Activated naive CD4-positive, alpha-beta T cell treated with Interleukin-2 at 50 U/mL for 16 hours (primary cell): ENCODE measurements at regions not wholly inside any gene's neighbourhood (a gene's known extent, or its start where the extent isn't known, plus 50 kb on each side); places are given as distances from the start of the nearest gene placed in this dataset.

Source experiments
- DNase-seq: peaks from one replicate; pipeline ENCODE4 v3.0.0-alpha.2; 2020

DNA sequence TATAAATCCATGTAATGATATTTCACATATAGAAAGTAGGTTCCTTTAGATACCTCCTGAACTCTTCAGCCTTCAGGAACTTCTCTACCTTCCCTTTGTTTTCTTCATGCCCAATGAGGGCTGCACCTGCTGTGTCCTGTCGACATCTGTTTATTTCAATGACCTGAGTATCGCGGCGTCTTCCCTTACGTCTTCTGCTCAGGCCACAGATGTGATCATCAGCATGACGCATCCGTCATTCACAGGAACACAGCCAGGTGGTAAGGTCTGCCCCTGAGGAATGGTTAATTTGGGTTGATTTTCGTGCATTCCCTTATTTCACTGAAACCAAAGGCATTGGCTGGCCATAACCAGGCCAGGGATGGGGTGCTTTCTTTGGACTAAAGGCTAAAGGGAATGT lies 217.1 kb downstream of the MED10 start:
- DNase-seq = no peak

DNA sequence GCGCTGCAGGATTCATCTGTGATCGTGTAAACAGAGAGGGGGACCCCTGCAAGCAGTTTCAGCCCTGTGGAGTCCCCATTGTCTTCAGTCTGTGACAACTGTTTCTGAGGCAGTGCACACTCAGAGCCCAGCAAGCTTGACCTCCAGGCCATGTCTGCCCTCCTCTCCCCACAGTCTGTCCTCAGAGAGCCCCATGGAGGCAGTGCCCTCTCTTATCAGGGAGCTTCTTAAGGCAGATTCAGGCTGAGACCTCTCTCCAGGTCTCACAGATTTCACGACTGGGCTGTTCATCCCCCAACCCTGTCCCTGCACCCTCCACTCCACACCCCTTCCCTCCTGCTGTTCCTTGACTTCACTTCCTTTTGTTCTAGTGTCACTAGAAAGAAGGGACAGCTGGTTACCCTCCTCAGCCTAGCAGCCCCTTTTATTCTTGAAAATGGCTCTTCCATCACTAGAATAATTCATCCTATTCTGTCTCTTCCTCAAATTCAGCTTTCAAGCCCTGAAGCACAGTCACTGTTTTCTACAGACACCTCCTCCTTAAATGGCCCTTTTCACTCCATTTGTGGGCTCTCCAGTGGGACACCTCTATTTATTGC lies 218.4 kb downstream of the MED10 start:
- no peak for DNase-seq

DNA sequence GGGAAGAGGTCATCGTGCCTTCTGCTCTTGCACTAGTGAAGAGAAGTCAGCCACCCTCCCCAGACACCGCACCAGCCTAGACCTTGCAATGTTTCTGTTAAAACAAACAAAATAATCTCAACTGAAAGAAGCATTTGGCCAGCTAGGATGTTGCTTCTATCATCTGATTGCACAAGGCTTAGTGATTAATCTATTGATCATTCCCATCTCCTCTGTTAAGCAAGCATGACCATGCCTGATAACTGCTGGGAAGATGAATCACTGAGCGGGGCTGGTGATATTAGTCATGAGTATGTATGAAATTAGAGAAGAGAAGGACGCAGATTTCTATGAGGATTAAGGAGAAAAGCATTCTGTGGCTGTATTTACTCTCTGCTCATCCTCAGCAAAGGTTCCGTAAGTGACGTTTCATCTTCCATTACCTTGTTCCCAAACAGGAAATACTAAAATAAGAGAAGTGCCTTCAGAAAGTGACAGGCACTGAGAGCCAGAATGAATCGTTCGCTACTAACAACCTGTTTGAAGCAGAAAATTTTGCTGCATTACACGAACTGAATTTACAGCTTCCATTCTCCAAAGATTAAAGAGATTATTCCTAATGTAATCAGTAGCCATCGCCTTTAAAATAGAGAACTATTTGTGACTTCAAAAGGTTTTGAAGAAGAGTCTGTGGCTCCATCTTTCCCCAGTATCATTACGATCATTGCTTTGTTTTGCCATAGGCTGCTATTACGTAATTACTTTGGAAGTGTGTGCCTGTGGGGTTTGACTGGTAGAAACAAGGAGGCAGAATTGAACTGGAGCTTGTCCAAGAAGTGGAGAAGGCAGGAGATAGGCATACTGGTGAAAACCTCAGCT lies 219.1 kb downstream of the MED10 start:
- DNase-seq = no peak

DNA sequence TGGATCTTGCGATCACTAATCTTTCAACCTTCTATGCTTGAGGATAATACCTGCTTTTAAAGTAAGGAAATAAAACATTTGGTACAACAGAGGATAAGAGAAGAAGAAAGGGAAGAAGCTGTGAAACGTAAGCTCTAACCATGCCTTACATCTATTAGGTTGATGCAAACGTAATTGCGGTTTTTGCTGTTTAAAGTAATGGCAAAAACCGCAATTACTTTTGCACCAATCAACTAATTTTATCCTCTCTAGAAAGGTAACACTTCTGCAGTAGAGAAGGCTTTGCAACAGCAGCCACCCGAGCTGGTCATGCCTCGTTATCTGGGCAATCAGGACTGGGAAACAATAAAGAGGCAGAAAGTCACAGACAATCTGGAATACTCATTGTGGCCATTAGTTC lies 224.1 kb downstream of the MED10 start:
- no peak for DNase-seq

DNA sequence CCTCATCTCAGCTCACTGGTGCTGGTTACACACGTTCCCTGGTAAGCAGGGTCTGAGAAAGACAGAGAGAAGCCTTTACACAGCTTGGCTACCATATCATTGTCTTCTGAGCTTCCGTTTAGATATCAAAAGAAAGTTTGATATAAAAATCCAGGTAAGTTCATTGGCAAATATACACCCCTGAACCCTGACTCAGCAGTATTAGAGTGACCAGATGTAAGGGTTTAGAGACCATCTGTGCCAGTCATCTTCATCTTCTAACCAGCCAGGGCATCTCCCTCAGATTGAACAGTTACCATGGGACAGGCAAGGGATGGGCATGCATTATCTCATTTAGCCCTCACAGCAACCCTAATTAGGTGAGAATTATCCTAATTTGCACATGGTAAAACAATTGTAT lies 232.1 kb downstream of the MED10 start:
- DNase-seq = no peak

DNA sequence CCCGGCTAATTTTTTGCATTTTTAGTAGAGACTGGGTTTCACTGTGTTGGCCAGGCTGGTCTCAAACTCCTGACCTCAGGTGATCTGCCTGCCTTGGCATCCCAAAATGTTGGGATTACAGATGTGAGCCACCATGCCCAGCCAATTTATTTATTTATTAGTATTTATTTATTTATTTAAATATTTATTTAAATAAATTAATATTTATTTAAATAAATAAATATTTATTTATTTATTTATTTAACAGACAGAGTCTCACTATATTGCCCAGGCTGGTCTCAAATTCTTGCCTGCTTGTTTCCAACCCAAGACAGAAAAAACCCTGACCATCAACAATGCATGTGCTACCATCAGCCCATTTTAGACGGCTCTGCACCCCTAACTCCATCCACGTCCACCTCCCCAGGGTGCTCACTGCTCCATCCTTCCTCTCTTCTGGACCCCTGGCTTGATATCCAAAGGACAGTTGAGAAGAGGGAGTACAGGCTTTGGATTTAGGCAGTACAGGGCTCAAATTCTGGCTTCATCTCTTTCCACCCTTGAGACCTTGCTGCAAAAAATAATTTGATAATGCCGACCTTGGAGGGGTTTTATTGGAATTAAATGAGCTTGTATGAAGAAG lies 232.6 kb downstream of the MED10 start:
- DNase-seq = no peak

DNA sequence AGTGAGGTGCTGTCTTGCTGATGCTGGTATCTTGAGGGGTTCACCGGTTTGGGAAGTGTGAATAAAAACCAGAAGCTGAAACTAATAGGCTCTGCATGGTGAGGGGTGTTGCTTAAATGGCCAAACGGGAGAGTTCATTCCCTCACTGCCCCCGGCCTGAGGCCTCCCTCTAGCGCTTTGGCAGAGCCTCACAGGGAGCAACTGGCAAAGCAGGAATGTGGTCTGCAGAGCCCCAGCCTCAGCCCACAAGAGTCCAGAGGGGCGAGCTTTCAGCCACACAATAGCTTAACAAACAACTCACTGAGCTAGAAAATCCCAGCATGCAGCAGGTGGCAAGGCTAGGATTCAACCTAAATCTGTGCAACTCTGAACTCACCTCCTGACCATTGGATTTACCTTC lies 234.8 kb downstream of the MED10 start:
- DNase-seq = no peak

DNA sequence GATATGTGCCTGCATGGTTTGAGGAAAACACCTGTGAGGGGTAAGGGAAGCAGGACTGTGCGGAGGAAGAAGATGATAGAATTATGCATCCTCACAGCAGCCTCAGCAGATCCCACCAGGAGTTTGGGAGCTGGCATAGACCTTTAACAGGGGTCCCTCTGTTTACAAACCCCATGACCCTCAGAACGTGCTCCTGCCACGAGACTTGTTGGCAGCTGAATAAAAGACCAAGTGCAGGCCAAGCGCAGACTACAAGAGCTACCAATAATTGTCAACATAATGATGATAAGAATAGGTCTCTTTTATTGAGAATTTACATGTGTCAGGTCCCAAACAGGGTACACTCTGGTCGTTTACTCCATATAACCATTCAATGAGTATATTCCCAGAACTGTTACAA lies 236.0 kb downstream of the MED10 start:
- DNase-seq = no peak

DNA sequence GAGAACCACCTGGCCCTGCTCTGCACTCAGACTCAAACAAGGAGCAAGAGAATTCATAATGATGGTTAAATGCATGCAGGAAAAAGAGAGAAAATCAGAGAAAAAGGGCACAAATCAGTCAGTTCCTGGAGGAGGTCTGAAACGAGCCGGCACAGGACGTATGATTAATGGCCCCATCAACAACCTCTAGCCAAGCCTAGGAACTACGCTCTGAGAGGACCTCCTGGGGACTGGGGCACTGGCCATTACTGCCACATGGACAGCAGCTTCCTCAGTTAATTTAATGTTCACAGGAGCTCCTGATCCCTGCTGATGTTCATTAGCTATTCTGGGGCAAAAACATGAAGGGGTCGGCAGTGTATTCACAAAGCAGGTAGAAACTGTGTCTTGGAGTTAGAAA lies 238.1 kb downstream of the MED10 start:
- DNase-seq = no peak

DNA sequence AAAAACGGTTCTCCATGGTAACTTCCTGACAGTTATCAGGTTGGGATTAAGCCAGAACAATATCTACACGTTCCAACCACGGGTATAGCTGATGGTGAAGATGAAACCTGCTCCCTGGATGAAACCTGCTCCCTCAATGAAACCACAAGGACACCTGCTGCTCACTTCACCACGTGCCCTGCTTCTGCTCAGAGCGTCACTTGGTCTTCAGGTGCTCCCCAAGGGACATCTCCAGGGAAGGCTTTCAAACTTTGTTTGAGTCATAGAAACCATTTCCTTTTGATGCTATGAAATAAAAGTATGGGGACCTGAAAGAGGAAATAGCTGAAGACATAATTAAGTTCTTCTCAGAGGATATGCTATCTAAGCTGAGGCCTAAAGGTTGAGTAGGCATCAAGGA lies 242.4 kb downstream of the MED10 start:
- no peak for DNase-seq

DNA sequence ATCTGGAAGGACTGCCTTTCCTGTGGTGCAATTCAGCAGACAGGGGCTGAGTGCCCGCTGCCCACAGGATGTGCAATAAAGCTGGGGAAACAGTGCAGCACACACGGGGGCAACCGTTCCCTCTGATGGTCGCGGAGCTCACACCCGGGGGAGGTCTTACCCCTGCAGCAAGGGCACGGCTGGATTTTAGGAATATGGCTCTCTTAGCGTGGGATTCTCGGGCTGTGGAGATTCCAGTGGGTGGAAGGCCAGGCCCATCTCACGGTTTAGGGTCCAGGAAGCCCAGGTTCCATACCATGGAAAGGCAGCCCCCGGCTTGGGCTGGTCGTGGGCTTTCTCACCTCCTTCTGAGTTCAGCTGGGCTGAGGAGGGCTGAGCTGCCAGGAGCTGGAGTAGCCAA lies 244.1 kb downstream of the MED10 start:
- DNase-seq = no peak

DNA sequence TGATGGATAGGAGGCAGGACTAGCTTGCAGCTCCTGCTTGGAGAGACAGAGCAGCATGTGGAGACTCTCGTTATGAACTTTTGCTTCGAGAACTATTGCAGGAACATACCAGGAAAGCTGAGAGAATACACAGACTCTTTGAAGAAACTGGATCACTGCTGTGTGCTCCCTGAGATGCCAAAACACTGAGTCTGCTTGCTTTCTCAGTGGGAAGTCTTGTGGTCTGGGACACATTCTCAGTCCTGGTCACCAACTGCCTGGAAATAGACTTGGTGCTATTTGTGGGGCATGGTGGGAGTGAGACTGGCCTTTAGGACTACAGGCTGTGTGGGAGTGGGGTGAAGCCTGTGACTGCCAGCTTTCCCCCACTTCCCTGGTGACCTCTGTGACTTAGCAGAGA lies 252.6 kb downstream of the MED10 start:
- DNase-seq = no peak

DNA sequence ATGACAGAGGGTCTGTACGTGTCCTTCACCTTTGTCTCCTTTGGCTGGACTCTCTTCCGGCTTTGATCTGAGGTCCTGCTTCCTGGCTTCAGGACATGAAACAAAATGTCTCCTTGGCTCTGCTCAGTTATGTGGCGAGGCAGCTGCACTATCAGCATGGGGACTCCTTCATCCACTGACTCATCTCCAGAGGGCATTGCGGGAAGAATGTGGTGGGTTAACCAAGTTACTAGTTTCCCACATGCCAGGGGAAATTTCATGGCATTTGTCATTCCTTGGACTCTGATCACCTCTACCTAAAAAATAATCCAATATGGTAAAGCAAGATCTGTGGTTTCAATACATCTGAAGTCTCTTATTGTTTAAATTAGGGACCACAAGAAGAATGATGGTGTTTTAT lies 259.7 kb downstream of the MED10 start:
- DNase-seq = no peak

DNA sequence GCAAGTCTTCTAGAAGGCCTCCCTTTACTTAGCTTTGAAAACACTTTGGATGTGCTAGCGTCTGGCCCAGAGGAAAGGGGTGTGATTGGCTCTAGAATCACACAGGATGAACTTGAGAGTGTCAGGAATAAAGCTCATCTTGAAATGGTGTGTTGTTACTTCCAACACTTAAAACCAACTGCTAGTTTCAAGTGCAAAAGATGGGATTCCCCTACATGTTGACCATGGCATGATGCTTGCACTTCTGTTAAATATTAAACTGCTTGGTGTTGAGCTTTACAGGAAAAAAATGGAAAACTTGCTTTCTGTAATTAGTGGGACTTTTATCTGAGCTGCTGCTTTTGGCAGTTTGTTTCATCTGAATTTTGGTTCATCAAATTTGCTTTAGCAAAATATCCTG lies 261.1 kb downstream of the MED10 start:
- no peak for DNase-seq

DNA sequence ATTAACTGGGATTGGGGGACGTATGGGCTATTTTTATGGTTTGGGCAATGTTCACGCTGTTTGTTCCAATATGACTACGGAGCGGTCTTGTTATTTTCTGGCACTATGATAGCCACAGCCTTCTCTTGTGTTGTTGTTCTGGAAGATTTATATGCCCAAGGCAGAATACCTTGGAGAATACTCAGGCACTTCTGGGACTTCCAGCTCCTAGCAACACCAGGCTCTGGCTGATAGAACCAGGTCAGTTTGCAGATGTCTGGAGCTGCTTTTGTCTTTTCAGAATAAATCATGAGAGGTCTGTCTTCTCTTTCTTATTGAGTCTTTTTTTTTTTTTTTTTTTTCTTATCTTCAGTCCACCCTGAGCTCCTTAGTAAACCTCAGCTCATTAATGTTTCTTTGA lies 262.5 kb downstream of the MED10 start:
- no peak for DNase-seq

DNA sequence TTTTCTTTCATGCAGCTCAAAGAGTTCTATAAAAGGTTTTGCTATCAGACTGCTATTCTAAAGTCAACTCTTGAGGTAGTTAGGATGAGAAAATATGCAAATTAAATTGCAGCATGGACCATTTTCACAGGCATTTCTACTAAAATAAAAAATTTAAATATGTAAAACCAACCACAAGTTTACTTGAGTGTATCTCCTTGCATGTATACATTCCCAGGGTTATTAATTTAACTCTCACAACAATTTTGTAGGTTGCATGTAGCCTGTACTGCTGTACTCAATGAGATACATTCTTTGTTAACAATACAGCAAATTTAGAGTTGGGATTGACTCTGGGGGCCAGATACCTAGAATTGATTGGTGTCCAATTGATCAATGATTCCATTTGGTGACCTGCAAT lies 265.8 kb downstream of the MED10 start:
- no peak for DNase-seq

DNA sequence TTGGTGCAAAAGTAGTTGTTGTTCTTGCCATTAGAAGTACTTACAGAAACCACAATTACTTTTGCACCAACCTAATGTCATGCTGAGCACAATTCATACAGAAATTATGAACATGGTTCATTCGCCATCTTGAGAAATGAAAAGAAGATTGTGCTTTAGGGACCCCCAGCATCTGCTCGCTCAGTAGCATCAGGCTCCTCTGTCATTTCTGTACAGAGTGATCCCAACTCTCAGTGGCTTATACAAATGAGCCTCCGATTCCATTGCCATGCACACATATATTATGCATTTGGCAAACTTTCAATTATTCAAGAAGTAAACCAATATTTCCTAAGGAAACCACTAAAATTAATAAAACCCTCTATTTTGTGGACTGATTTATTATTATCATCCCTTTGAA lies 266.2 kb downstream of the MED10 start:
- no peak for DNase-seq

DNA sequence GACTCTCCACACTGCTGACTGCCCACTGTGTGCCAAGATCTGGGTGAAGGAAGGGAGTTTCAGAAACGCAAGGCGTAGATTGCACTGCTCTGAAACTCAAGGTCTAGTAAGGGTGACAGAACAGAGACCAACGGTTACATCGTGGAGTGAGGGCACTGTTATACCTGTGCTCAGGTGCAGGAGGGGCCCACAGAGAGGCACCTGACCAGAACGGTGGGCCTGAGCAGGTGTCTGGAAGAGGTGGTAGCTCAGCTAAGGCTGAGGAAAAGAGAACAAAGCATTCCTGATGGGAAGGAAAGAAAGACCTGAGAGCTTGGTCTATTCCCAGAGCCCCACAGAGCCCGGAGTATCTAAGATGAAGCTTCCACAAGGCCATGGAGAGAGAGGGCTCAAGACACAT lies 267.2 kb downstream of the MED10 start:
- DNase-seq = no peak

DNA sequence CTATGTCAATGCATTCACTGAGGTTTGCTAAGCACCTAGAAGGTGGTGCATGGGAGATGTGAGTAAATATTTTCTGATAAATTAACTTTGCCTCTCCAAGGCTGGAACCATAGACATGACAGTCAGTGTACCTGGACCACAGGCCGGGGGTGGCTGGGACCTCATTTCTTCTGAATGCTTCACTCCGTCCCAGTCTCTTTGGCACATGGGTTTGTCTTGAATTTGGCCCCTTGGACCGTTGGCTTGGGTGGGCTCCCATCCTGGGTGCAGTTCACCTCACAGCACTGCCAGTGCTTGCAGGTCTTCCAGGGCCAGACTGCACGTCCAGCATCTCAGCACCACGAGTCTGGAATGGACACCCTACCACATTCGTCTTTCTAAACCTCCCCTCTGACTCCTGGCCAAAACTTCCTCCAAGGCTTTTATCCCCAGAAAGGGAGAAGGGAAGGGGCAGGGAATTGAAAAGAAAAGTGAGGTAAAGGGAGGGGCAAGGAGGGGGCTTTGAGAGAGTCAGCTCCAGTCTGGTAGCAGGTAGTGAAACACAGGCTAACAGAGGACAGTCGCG lies 267.8 kb downstream of the MED10 start:
- DNase-seq = no peak

DNA sequence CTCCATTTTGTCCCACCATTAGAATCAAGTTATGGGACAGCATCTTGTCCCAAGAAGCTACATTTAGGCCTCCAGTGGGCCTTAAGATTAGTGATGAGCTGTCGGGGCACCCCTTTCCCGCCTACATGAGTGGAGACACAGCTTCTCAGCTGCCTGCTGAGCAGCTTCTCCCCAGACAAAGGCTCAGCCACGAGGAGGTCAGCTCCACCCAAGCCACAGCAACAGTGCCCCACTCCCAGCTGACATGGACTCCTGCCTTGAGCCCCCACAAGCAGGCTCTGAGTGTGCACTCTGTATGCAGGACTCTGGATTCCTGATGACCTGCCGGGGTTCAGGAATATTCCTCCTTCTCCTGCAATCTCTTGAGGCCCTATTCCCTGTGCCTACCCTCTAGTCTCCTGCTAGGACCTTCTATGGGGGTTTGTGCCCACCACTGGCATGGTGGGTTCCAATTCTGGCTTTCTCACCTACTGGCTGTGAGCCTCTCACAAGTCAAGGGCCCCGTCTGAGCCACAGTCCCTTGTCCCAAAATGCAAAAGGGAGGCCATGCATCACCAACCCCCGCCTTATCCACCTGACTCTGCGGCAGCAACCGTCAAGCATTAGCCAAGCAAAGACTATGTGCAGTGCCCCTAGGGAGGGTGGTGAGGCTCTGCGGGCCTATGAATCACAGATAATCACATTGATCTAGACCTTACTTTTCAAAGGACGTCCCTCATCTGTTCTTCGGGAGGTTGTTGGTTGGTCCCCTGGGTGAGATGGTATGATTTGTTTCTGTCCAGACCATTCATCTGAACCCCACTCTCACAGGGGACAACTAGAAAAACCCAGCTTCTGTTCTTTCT lies 269.1 kb downstream of the MED10 start:
- DNase-seq = no peak

DNA sequence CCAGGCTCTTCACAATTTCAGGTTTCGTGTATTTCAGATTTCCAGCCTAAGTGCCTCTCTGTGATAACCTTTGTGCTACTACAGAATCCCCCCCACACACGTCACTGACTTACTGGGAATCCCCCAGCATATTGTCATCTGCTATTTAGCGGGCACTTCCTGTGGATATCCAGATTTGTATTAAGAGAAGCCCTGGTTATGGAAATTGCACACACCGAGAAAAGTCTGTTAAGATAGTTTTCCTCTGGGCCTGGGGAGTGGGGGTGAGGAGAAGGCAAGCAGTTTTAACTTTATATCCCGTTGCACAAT lies 269.9 kb downstream of the MED10 start:
- no peak for DNase-seq

DNA sequence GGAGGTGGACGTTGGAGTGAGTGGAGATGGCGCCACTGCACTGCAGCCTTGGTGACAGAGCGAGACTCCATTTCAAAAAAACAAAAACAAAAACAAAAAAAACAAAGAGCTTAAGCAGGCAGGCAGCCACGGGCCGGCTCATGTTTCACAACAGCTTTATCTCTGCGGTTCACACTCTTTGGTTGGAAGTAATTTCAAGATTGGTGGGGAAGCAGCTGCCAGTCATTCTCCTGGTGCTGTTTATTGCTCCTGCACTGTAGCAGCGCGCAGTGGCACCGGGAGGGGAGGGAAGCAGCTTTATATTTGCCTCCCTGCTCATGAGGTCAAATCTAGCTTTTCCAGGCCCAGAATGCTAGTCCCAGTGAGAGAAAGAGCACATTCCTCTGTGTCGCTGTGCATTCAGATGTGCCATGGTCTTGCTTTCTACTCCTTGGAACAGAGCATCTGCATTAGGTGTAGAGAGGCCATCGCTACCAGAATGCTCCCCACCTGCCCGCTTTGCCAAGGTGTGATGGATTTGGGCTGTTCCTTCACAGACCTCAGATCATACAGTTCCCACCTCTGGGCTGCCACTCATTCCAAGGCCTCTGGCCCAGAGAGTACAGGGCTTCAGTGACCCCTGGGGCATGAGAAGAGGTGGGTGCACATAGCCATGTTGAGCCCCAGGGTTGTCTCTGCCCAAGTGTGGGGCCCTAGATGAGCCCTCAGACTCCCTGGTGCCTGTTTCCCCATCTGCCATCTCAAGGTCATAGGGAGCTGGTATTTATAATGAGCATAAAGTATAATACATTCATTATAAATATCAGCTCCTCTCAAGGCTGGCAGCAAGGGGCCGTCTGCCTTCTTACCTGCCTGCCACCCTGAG lies 270.4 kb downstream of the MED10 start:
- DNase-seq = no peak
